Smooth muscle cell of the brain vasculature (primary cell): ENCODE measurements at regions not wholly inside any gene's neighbourhood (a gene's known extent, or its start where the extent isn't known, plus 50 kb on each side); places are given as distances from the start of the nearest gene placed in this dataset.
"Not testable (repeated sequence)": the region's sequence is repeated elsewhere in the genome, so short reads cannot be mapped to it uniquely, and the experiment has no call there.

Experiments used
- DNase-seq: peaks from one replicate; pipeline ENCODE4 v3.0.0-alpha.2; 2012; ENCODE audit warnings: low read depth, low spot score

DNA sequence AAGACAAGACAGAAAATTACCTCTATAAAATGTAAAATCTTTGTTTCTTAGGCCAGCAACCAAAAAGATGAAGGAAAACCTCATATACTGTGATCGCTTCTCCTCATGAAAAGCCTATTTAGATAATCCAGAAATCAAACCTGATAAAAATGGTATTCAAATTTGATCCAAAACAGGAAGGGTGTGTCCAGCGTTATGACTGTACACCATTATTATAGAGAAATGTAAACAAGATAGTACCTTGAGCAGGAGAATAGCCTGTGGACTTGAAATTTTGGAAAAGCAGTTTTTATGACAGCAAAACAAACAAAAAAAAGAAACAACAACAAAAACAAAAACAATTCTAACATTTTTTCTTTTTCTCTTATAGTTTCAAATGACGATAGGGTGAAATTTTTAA is 1382.8 kb upstream of the CDH9 start:
- DNase-seq, result no peak

GRCh38 chr5:28415791-28416443 is 1377.5 kb upstream of the CDH9 start:
- no peak for DNase-seq

DNA sequence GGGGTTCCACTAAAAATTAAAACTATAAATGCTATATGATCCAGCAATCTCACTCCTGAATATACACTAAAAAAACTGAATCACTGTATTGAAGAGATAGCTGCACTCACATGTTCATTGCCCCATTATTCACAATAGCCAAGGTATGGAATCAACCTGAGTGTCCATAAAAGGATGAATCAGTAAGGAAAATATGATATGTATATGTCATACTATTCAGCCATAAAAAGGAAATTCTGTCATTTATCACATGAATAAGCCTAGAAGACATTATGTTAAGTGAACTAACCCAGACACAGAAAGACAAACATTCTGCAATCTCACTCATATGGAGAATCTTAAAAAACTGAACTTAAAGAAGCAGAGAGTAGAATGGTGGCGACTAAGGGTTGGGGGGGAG is 1376.2 kb upstream of the CDH9 start:
- no peak for DNase-seq

GRCh38 chr5:28408651-28409050 is 1370.3 kb upstream of the CDH9 start:
- no peak for DNase-seq

DNA sequence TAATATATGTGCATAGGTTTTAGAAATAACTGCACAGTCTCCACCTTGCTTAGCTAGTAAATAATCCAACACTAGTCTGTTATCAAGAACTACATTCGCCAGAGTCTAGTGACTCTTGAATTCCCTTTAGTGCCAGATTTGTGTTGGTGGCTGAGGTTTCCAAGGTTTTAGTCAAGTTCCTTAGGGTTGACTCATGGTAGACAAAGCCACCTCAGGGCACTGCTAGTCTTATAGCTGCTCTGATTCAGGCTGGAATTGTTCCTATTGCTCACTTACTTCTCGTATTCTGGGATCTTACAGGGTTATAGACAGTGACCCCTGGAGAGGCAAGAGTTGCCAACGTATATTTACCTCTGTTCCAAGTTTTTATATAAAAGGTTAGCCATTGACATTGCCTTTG is 1369.8 kb upstream of the CDH9 start:
- DNase-seq, result no peak

- no peak for DNase-seq
Measured at GRCh38 chr5:28404363-28405071, 1366.1 kb upstream of the CDH9 start.

DNA sequence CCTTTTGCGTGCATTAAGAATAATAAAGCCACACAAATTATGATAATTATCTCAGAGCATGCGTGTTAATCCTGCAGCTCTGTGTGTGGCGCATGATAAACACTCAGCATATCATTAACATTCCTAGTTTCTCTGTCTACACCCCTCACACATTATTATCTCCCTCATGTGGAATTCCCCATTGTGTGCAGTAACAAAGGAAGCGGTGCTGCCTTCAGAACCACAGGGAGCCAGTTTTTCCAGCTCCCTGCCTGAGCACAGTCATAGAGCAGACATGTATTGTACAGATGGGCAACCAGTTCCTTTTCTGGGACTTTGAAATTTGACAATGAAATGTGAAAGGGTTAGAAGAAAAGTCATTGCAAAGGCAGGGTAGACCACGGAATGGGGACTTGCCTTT is 1365.5 kb upstream of the CDH9 start:
- peak; percentile 6 for DNase-seq

DNA sequence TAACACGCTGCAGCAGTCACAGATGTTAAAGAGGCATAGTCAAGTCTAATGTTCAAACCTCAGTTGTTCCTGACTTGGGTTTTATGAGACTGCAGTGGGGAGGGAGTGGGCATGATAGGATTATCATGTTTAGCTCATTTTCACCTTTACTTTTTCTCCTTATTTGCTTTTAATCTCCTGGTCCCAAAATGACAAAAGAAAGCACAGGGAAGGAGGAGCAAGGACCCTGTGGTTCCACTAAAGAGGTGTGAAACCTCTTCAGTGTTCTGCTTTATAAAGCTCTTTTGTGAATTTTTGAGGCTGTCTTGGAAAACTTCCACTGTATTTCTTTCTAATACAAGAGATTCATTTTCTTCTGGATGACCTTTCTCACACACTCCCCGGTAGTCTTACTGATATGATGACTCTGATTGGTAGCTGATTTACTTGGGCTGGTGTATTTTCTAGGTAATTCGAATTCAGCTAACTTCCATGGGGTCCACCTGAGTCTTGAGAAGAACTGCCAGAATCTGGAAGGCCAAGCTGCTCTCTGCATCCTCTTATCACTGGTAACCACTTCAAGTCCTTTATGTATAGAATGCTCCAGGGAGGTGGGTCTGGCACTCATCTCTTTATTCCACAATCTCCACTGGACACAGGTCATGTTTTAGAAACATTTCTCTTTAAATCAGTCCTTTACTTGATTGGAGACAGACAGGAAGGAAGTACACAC is 1364.4 kb upstream of the CDH9 start:
- no peak for DNase-seq

DNA sequence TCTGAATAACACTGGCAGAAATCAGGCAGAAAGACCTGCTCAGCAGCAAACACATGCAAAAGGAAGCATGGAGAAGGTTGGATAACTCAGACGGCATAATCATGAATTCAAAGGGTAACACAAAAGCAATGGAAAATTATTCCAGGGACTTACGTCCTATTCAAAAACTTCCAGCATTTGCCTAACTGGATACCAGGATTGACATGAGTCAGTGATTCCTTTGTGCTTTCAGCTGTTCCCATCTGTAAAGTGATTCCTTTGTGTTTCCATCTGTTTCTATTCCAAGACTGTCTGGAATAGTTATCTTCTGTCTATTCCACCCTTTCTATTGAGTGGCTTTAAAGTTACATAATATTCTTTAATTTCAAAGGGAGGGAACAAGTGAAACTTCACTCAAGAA is 1361.7 kb upstream of the CDH9 start:
- no peak for DNase-seq

DNA sequence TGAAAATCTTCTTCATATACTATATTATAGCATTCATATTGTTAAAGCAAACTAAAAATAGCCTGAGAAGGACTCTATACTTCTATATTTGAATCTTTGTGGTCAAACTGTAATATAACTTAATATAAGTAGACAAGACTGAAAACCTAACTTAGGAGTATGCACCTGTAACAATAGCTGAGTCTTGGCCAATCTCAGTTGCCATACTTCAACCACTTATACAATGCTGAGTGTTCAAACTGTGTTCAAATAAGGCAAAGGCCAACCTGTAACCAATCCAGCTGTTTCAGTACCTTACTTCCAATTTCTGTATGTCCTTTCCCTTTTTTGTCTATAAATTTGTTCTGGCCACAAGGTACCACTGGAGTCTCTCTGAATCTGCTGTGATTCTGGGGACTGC is 1360.8 kb upstream of the CDH9 start:
- DNase-seq, result no peak

DNA sequence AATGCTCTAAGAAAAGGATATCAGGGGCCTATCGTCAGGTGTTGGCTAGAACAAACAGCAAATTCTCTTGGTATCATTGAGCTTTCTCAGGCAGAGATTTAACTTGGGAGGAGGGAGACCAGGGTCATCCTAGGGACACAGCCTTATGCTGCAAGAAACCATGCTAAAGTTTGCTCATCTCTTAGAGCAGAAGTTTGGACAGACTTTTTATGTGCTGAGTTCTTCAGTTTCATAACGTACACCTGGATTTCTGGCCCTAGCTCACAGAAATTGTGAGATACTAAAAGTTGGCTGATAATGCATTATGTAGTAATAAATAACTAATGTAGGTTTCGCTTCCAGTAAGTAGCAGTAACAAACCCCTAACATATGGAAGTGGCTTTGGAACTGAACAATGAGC is 1359.8 kb upstream of the CDH9 start:
- DNase-seq, result no peak

GRCh38 chr5:28397502-28397941 is 1359.1 kb upstream of the CDH9 start:
- DNase-seq, result peak; percentile 7

DNA sequence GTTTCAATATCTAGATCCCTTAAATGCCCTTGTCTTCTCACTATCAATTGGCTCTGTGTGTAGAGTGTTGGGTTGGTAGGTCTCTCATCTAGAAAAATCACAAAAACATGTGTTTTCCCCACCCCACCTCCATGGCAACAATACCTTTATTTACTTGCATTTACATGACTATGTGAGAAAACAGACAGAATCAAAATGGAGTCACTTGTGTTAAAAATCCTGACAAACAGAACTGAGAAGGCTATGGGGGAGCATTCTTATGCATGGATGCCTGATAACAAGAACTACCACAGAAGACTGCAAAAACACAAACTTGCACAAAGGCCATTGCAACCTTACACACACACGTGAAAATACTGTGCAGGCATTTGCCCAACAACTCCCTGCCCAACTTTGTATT is 1352.9 kb upstream of the CDH9 start:
- no peak for DNase-seq

GRCh38 chr5:28390341-28390740 is 1352.0 kb upstream of the CDH9 start:
- DNase-seq, result no peak

DNA sequence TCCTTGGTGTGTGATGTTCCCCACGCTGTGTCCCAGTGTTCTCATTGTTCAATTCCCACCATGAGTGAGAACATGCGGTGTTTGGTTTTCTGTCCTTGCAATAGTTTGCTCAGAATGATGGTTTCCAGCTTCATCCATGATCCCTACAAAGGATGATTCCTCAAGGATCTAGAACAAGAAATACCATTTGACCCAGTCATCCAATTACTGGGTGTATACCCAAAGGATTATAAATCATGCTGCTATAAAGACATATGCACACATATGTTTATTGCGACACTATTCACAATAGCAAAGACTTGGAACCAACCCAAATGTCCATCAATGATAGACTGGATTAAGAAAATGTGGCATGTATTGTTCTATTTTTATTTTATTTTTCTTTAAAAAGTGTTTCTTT is 1351.3 kb upstream of the CDH9 start:
- DNase-seq, result not testable (repeated sequence)

GRCh38 chr5:28388428-28388827 is 1350.0 kb upstream of the CDH9 start:
- no peak for DNase-seq

DNA sequence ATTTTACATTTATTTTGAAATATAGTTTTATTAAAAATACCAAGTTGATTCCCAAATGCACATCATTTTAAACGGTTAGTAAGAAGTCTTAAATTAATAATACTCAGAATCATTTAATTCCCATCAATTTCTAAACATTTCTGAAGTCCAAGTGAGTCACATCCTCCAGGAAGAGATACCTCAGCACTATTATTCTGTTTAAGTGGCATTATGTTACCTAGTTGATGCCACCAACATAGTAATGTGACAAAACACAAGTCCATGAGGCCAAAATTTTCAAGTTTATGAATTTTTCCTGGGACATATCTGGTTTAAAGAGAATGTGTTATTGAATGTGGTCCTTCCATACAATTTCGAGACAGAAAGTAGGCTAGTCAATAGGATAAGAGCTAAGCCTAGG is 1348.3 kb upstream of the CDH9 start:
- DNase-seq, result no peak

DNA sequence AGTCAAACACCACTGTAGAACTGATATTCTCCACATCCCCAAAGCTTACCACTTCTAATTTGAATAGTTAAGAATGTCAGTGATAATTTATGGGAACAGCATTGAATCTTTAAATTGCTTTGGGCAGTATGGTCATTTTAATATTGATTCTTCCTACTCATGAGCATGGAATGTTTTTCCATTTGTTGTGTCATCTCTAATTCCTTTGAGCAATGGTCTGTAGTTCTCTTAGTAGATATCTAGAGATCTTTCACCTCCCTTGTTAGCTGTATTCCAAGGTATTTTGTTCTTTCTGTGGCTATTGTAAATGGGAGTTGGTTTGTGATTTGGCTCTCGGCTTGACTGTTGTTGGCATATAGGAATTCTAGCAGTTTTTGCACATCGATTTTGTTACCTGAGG is 1341.8 kb upstream of the CDH9 start:
- DNase-seq, result no peak

- DNase-seq, result no peak
Measured at GRCh38 chr5:28374492-28374967, 1336.1 kb upstream of the CDH9 start.

DNA sequence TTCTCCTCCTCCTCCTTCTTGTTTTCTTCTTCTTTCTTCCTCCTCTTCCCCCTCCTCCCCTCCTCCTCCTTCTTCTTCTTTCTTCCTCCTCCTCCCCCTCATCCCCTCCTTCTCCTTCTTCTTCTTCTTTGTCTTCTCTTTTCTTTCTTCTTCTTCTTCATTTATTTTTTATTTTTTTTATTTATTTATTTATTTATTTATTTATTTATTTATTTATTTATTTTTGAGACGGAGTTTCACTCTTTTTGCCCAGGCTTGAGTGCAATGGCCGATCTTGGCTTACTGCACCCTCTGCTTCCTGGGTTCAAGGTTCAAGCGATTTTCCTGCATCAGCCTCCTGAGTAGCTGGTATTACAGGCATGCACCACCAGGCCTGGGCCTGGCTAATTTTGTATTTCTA is 1332.5 kb upstream of the CDH9 start:
- no peak for DNase-seq

DNA sequence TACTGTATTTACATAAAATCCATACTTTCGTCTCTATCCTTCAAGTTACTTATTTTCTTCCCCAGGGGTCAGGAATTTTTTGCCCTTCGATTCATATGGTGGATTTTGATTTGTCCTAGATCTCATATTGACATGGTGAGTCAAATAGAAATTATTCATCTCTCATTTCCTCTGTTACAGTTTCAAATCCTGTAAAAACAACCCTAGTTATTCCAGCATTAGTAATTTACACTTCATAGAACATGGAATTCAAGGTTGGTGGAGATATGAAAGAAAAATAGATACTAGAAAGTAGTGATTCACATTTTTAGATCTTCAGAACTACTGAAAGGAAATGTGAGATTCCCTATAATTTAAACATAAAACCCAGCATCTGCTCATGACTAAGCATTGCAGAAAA is 1331.0 kb upstream of the CDH9 start:
- no peak for DNase-seq

DNA sequence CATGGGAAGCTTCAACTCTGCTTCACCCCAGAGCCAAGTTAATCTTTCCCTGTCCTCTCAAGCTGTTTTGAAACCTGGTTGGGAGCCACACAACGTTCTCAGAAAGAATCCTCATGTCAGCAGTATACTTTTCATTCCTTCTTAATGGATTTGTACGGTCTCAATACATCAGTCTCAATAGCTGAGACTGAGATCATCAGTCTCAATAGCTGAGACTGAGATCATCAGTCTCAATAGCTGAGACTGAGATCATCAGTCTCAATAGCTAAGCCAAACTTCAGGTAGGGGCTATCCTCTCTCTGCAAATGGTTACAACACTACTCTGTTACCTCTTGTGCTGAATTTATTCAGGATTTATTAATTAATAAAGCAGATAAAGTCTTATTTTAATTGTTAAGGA is 1317.4 kb upstream of the CDH9 start:
- DNase-seq, result no peak

DNA sequence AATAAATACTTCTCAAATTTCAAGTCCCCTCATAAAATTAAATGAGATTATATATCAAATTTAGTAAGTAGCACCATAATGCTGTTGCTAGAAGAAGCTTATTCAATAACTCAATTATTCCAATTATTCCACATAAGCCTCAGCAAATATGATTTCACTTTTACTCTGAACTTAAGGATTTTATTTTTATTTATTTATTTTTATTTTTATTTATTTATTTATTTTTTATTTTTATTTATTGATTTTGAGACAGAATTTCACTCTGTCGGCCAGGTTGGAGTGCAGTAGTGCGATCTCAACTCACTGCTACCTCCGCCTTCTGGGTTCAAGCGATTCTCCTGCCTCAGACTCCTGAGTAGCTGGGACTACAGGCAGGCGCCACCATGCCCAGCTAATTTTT is 1308.3 kb upstream of the CDH9 start:
- no peak for DNase-seq
